GM19455 (cell line): ENCODE measurements at regions not wholly inside any gene's neighbourhood (a gene's known extent, or its start where the extent isn't known, plus 50 kb on each side); places are given as distances from the start of the nearest gene placed in this dataset.

Experiments used
- ATAC-seq: cut with Tn5 transposase; IDR thresholded peaks from one replicate; pipeline ENCODE4 v1.9.1; 2021; ENCODE audit not compliant: unreplicated experiment

DNA sequence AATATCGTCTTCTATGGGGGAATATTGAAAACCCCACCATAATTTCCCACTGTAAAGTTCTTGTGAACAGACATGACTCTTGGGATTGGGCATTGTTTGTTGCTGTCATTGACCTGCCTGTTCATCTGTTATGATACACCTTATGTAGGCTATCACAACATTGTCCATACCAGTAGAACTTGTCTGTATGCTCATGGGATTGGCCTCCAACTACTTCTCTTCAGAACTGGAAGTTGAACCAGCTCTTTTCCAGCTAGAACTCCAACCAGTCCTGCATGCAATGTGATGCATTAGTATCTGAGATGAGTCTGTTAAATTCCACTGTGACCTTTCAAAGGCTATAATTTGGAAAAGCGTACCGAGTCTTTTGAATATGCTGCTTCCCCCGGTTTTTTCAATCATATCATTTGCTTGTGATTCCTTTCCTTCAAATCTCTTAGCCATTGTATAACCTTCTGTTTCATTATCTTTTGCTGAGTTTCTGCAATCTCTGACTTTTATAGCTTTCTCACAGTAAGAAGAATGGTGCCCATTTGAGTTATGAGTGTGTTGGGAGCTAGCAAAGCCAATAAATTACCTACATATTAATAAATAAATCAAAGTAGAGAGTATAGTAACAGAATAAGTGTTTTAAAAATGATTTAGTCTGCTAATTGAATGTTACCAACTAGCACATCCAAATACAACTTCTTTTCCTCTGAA, 101.9 kb downstream of the PLK2 start:
- ATAC-seq: no peak

DNA sequence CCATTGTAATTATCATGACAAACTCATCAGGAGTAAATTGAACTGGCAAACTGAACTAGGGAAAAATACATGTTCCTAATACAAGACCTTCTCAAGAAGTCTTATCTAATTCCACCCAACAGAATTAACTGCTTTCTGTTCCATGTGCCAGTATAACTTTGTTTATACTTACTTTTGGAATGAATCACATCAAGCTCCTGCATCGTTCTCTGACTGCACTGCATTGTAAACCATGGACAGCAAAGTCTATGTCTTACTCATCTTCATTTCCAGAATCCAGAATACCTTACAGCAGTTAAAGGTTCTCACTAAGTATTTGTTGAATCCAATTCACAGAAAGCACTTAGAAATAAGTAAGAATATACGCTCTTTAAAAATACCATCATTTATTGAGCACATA, 102.8 kb downstream of the PLK2 start:
- no peak for ATAC-seq

DNA sequence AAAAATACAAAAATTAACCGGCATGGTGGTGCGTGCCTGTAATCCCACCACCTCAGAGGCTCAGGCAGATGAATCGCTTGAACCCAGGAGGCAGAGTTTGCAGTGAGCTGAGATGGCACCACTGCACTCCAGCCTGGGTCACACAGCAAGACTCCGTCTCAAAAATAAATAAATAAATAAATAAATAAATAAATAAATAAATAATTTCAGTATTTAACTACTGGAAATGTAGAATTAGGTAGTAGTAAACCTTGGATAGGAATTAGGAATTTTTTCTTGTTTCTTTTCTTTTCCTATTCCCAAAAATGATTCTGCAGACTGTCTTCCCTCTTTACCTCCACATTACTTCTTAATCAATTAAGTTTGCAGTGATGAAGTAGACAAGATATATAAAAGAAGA, 103.2 kb downstream of the PLK2 start:
- no peak for ATAC-seq

DNA sequence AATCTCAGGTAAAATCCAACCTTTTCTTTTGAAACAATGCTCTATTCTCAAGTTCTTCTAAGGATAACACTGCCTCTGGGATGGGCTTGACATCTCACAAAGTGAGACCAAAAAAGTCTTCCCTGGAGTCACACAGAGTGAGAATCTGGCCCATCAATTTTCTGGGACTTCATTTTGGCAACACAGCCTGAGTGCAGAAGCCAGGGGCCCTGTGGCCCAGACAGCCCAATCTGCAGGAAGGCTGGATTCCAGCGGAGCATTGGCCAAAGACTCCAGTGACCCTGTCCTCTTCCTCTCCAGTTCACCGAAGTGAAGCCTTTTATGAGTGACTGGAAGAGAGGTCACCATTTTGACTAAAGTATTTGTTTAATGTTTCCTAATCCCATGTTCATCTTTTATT, 105.1 kb downstream of the PLK2 start:
- ATAC-seq: no peak

DNA sequence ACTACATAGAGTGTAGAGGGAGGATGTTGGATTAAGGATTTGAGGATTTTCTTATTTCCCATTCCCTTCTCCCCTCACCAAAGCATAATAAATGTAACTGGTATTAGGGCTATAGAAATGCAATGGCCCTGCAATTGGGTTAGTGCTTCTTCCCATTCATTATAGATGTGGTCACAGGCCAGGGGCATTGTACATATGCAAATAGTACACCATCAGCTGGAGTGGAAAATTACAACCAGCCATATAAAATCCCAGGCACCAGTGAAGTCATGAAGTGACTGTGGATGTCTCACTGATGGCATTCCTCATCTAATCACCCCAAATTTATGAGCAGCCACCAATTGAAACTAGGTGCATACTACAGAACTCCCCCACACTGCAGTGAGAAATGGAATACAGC, 105.9 kb downstream of the PLK2 start:
- ATAC-seq: no peak

DNA sequence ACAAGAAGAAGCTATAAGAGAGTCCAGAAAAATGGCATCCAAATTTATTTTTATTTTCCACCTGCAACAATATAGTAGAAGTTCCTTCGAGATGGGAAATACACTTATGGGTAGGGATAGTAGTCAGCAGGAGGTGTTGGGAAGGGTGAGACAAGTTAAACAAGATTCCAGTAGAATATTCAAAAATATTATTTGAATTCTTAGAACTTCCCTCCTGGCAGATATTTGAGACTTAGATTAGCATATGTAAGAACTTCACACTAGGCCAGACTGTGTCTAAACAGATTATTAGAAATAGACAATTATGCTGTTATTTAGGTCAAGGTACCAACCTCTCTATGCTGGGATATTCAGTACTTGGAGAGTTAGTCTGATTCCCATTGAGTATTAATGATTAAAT, 108.7 kb downstream of the PLK2 start:
- ATAC-seq: no peak

DNA sequence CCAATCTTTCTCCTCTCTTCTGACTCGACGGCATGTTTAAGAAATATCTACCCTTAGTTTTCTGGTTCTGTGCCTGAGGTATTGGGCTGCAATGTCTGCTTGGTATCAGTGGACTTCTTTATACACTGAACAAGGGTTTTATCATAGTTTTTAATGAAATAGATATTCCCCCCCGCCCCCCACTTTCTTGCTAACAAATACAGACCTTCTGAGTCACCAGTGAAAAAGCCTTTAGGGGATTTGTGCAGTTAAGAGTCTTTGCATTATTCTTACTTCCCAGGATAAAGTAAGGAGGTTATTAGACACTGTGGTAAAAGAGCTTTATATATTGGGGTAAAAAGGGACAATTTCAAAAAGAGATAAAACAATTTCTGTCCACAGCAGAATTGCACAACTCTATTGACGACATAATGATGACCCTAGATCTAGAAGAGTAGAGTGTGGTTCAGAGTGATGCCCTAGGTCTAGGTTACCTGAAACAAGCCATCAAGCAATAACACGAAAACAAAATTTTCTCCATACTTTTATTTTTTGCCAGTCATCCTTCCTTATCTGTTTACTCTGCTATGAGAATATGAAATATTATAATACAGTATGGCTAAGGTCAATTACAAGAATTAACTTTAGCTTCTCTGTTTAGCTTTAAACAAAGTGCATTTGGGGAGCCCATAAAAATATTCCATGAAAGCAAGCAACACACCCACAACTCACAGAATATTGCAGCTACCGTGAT, 110.7 kb downstream of the PLK2 start:
- no peak for ATAC-seq

DNA sequence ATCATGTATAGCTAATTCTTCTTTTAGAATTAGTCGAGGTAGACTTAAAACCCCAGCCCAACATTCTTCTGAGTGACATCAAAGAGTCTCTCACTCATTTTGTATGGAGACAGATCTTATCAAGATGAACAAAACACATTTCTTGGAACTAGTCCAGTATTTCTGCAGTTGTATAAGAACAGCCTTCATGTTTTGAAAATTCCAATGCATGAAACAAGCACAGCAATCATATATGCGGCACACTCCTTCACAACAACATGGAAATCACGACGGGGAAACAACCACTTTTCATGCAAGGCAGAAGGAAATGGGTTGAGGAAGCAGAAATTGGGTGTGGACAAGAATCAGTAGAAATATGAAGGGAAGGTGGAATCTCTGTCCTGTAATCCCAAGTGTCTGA, 113.8 kb downstream of the PLK2 start:
- no peak for ATAC-seq

DNA sequence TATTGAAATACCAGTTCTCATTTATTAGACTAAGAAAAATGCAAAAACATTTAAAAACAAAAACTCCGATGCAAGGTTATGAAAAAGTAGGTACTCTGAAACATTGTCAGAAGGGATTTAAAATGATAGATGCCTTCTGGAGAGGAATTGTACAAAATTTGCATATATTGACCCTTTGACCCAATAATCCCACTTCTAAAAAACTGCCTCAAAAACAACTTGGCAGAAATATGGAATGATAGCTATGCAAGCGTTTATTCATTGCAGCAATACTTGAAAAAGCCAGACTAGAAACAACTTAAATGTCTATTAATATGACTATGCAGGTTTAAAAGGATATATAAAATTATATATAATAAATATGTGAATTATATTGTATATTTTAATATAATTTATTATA, 118.4 kb downstream of the PLK2 start:
- no peak for ATAC-seq

DNA sequence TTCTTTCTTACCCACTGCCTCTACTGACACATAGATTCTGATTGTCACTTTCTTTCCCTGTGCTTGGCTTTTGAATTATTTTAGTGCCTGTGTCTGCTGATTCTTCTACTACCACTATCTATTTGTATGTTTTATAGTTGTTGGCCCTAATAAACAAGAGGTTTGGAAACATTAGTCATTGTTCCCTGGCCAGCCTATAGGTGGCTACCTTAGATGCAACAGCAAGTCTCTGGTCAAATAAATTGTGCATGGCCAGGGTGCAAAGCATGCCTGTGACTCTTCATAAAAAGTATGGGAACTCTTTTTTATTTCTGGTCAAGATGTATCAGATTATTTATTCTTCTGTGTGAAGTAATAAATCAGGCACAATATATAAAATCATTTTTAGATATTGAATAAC, 124.4 kb downstream of the PLK2 start:
- no peak for ATAC-seq

DNA sequence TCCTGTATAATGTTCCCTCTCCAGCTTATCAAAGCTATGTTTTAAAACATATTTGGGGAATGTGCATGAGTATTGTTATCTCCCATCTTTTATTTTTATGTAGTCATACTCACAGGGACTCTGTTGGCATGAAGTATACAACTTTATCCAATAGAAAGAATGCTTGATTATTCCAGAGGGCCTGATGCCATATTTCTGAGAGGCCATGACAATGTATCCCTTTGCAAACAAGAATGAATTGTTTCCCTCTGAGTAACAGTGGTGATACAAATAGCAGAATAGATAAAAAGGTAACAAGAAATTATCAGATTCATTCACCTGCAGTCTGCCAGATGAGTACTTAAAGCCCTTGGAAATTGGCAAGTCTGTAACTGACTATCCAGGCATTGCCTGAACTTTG, 125.9 kb downstream of the PLK2 start:
- ATAC-seq: no peak

DNA sequence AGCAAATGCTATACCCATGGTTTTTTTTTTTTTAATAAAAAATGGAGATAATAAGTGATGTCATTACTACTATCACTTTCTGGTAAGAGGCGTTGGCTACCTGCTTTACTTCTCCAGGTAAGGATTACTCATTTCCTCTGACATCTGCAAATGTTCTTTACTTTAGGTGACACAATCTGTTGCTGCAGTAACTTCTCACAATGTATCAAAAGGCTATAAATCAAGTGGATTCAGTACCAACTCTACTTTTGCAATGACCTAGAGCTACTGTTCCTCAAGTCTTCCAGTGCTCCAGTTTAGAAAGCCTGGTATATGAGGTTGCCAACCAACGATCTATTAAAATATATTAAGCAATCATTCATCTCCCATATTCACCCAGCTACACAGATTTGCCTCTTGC, 129.1 kb downstream of the PLK2 start:
- no peak for ATAC-seq

DNA sequence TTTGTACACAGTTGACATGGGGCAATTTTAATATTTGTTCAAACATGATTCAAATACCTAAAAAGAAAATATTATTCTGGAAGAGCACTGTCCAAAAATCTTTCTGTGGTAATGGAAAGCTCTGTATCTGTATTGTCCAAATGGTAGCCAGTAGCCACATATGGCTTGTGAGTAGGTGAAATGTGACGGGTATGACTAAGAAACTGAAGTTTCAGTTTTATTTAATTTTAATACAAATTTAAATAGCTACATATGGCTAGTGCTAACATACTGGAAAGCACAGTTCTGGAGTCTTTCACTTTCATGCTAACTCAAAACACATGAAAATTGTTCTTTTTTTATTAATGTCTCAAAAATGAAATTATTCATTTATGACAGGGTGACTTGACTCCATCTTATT, 132.6 kb downstream of the PLK2 start:
- ATAC-seq: no peak

DNA sequence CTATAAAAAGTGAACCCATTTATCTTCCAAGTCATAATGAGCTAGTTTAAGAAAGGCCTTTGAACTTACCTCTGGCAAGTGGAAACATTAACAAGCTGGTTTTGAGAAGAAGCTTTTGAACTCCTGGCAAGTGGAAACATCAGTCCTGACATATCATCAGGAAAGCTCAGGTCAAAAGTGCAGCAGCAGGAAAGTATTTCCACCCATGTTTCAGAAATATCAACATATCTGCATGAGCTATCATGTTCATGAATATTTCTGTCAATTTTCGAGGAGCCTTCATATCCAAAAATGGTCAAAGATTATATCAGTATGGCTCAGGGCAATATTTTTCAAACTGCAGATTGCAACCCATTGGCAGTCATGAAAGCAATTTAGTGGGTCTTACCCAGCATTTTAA, 133.9 kb downstream of the PLK2 start:
- no peak for ATAC-seq

DNA sequence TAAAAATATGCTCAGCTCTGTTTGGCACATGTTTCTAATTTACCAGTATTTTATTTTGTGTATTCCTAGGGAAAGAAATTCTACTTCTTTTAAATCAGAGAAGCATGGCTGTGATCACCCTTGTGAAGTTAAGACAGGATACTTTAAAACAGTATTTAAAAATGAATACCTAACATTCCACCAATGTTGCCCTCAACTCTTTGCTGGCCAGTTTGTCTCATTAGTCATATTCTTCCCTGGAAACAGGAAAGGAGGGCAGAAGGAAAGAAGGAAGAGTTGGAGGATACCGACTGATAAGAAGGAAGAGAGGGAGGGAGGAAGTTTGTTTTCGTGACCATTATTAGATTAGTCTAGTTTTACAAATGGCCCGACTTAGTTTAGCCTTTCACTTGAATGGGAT, 137.4 kb downstream of the PLK2 start:
- ATAC-seq: no peak

DNA sequence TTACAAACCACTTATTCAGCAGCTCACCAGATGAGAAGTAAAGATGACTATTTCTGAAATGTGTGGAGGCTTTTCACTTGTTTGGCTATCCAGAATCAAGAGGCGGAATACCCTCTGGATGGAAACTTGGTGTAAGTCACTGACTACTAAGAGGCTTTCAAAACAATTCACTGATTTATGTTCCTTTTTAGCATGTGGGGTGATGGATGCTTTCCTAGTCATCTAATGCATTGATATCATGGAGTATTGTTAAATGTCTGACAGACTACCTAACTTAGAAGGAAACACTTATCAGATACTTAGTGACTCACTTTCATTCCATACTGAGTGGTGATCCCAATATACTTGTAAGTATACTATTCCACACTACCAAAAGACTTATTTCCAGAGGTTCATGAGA, 141.4 kb downstream of the PLK2 start:
- ATAC-seq: no peak

DNA sequence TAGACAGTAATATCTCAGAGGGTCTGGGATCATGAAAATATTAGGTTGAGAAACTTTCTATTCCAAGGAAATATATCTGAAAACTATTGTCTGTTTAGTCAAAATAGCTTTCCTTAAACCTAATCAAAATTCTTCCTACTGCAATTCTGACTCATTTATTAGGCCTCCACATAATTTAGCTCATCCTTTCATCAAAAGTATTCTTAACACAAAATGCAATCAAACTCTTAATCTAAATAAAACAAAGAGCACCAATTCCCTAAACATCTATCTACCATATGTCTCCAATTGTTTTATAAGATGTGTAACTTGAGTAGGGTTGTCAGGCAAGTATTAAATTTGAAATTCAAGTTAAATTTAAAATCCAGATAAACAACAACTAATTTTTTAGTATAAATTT, 142.1 kb downstream of the PLK2 start:
- ATAC-seq: no peak

DNA sequence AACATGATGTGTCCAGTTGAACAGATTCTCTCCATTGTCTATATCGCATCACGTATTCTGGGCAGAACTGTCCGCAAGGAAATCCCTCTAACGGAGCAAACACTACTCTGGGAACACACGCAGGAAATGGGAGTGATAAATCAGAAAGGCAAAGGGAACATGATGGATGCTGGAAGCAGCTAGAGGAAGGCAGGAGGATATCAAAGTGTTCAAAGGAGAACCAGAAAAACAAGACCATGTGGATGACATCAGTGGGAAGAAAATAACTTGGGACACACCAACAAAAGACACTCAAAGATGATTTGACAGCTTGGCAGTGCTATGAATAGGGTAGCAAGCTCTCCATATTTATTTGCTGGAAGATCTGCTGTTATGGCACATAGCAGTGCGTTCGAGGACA, 142.9 kb downstream of the PLK2 start:
- no peak for ATAC-seq

DNA sequence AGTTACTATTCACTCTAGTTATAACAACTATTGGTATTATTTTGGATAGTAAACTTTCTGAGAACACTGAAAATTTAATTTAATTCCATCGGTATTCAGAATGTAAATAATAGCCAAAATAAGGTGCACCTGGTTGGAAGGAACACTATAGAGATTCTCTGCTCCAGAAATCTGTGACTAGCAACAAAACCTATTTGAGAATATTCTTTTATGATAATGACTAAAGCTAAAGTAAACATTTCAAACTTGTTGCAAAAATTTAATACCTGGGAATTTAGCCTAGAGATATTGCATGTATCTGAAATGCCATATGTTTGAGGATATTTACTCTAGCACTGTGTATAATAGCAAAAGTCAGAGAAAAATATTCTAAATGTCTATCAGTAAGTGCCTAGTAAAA, 144.1 kb downstream of the PLK2 start:
- no peak for ATAC-seq

DNA sequence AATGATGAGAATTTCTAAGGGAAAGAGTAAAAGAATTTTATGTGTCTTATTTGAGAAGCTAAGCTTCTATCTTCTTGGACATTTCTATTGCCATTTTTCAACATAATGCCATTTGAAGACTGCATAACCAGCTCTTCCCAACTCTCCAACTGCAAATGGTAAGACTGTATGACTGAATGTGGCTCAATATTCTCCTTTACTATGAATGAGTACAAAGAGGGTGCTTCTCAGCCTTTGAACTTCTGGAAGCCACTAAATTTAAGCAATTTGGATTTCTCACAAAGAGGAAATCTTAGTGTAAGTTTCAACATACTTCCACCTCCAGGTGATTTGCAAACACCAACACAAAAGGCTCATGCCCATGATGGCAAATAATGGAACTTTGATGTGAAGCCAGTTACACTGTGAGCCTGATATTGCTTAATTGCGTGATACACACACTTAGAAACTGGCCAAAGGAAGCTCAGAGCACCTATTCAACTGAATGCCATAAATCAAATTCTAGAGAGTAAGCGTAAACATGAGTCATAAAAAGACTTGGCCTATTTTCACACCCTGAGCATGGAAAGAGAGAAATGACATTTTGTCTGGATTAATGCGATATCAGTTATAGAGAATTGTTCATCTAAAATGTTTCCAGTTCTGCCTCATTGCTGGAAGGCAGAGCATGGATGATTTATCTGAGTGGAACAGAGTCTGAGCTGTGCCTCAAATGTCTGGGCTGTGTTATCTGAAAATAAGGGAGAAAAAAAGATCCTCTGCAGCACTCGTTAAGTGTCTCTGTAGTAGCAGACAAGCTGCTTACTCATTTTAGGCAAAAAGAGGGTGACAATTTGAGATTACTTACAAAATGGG, 145.3 kb downstream of the PLK2 start:
- no peak for ATAC-seq

DNA sequence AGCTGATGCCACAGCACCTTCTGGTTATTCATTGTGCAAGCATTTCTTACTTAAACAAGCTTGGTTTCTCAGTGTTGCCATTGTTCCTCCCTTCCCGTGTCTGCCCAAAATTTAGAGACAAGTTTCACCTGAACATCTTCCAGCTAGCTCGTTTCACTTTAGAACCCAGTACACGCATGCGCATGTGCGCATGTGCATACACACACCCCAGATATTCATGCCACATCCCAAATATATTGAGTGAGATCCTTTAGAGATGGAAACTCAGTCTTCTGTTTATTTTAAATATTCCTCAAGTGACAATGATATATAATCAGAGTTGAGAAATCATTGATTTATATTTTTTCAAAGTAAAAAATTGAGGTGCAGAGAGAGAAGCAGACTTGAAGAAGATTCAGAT, 147.6 kb downstream of the PLK2 start:
- no peak for ATAC-seq

DNA sequence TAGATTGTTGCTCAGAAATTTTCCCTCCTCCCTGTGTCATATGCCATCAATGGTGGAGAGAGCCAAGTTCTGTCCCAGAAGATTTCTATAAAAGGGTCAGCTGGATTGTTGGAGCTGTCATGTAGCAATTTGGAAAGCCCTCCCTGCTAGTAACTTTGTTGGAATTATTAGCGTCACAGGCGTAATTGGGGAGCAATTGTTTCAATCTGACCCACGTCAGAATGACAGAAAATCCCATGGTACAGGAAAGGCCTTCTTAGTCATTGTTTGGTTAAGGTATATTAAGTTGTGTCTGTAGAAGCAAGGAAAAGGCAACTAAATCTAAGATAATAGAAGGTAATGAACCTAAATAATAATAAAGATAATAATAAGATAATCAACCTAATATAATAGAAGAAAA, 148.4 kb downstream of the PLK2 start:
- ATAC-seq: no peak
